Osteoblast (primary cell): ENCODE measurements at regions not wholly inside any gene's neighbourhood (a gene's known extent, or its start where the extent isn't known, plus 50 kb on each side); places are given as distances from the start of the nearest gene placed in this dataset.
"Not testable (repeated sequence)": the region's sequence is repeated elsewhere in the genome, so short reads cannot be mapped to it uniquely, and the experiment has no call there.

ENCODE experiments used
- DNase-seq: peaks from one replicate; pipeline ENCODE4 v3.0.0; 2011; ENCODE audit warnings: low spot score, mixed read lengths; ENCODE audit not compliant: insufficient read length; ENCODE audit errors: missing footprints
- H2AFZ ChIP-seq: 2 replicates; pipeline ENCODE4 v1.6.0; 2011; ENCODE audit warnings: mild to moderate bottlenecking, low read length
- H3K27ac ChIP-seq: 2 replicates; pipeline ENCODE4 v1.5.1; 2011; ENCODE audit warnings: mild to moderate bottlenecking, low read depth, low read length, moderate library complexity
- H3K27me3 ChIP-seq: 2 replicates; pipeline ENCODE4 v1.6.0; 2012; ENCODE audit warnings: mild to moderate bottlenecking, control low read depth, inconsistent platforms, low read length, moderate library complexity; ENCODE audit not compliant: insufficient read depth
- H3K36me3 ChIP-seq: 2 replicates; pipeline ENCODE4 v1.5.1; 2011; ENCODE audit warnings: mild to moderate bottlenecking, low read length, control low read depth, moderate library complexity; ENCODE audit not compliant: insufficient read depth
- H3K4me1 ChIP-seq: 2 replicates; pipeline ENCODE4 v1.5.1; 2011; ENCODE audit warnings: mild to moderate bottlenecking, low read length, control low read depth, moderate library complexity; ENCODE audit not compliant: insufficient read depth
- H3K4me2 ChIP-seq: 2 replicates; pipeline ENCODE4 v1.6.0; 2011; ENCODE audit warnings: mild to moderate bottlenecking, low read length; ENCODE audit not compliant: insufficient read depth
- H3K4me3 ChIP-seq: fragments of 200-600 bp; sonication (generic); 3 replicates; pipeline ENCODE4 v1.5.1; 2012; ENCODE audit warnings: mild to moderate bottlenecking, low read length, inconsistent platforms; ENCODE audit not compliant: insufficient read depth
- H3K79me2 ChIP-seq: 2 replicates; pipeline ENCODE4 v1.6.0; 2012; ENCODE audit warnings: mild to moderate bottlenecking, low read length, control low read depth, inconsistent platforms; ENCODE audit not compliant: insufficient read depth
- H3K9me3 ChIP-seq: 2 replicates; pipeline ENCODE4 v1.5.1; 2011; ENCODE audit warnings: low read depth, low read length, control low read depth
- H4K20me1 ChIP-seq: 2 replicates; pipeline ENCODE4 v1.6.0; 2012; ENCODE audit warnings: mild to moderate bottlenecking, low read length, control low read depth; ENCODE audit not compliant: insufficient read depth
- CTCF ChIP-seq: IDR thresholded peaks from 2 replicates; pipeline ENCODE4 v1.5.1; 2011; ENCODE audit warnings: mild to moderate bottlenecking, low read depth, low read length, moderate library complexity; ENCODE audit errors: extremely low read depth

GRCh38 chr10:65065278-65065677 lies 1544.1 kb downstream of the REEP3 start:
- no peak for TF ChIP-seq CTCF
- no peaks in the 10 kb centered on the region for H3K36me3 ChIP-seq
- no peaks in the 10 kb centered on the region for H3K79me2 ChIP-seq
- H4K20me1 ChIP-seq: no peaks in the 10 kb centered on the region
- no peak overlapping the region for H2AFZ ChIP-seq
- no peaks in the 10 kb centered on the region for H3K9me3 ChIP-seq
- no peaks in the 10 kb centered on the region for H3K4me1 ChIP-seq
- no peak for DNase-seq
- no peak overlapping the region for H3K4me2 ChIP-seq
- H3K27me3 ChIP-seq: no peaks in the 10 kb centered on the region
- H3K27ac ChIP-seq: no peak overlapping the region
- H3K4me3 ChIP-seq: no peak overlapping the region

GRCh38 chr10:65083222-65083621 lies 1562.0 kb downstream of the REEP3 start:
- no peak for DNase-seq
- no peaks in the 10 kb centered on the region for H4K20me1 ChIP-seq

GRCh38 chr10:65090991-65091390 lies 1569.8 kb downstream of the REEP3 start:
- Histone ChIP-seq H3K9me3 (no peaks in the 10 kb centered on the region), H3K4me1 (no peaks in the 10 kb centered on the region), H3K36me3 (no peaks in the 10 kb centered on the region), H4K20me1 (no peaks in the 10 kb centered on the region), H3K27me3 (no peaks in the 10 kb centered on the region), H3K27ac (no peak overlapping the region), H3K4me2 (no peak overlapping the region), H3K79me2 (no peaks in the 10 kb centered on the region), H3K4me3 (no peak overlapping the region), H2AFZ (no peak overlapping the region)
- DNase-seq: peak; percentile 10
- no peak for TF ChIP-seq CTCF

More at GRCh38 chr10:65083222-65083621, 1562.0 kb downstream of the REEP3 start:
- Histone ChIP-seq H3K27me3 (no peaks in the 10 kb centered on the region), H3K4me1 (no peaks in the 10 kb centered on the region), H2AFZ (no peak overlapping the region), H3K79me2 (no peaks in the 10 kb centered on the region), H3K36me3 (no peaks in the 10 kb centered on the region), H3K4me2 (no peak overlapping the region), H3K9me3 (no peaks in the 10 kb centered on the region), H3K4me3 (no peak overlapping the region), H3K27ac (no peak overlapping the region)
- no peak for TF ChIP-seq CTCF

- TF ChIP-seq CTCF: no peak
- Histone ChIP-seq H2AFZ (no peak overlapping the region), H3K27ac (no peak overlapping the region), H3K36me3 (no peaks in the 10 kb centered on the region), H3K4me3 (no peak overlapping the region), H3K9me3 (no peaks in the 10 kb centered on the region), H3K4me1 (no peaks in the 10 kb centered on the region), H3K27me3 (no peaks in the 10 kb centered on the region), H3K79me2 (no peaks in the 10 kb centered on the region), H4K20me1 (no peaks in the 10 kb centered on the region), H3K4me2 (no peak overlapping the region)
- no peak for DNase-seq
Observed at GRCh38 chr10:65100146-65100545, 1578.9 kb downstream of the REEP3 start.

- not testable (repeated sequence) for DNase-seq, H3K4me2 ChIP-seq, H4K20me1 ChIP-seq, H2AFZ ChIP-seq, H3K27me3 ChIP-seq, H3K9me3 ChIP-seq, H3K36me3 ChIP-seq, H3K4me3 ChIP-seq, H3K4me1 ChIP-seq, H3K27ac ChIP-seq, H3K79me2 ChIP-seq
Observed at GRCh38 chr10:65100881-65101280, 1579.7 kb downstream of the REEP3 start.
